ENCODE measurements at regions not wholly inside any gene's neighbourhood (a gene's known extent, or its start where the extent isn't known, plus 50 kb on each side); places are given as distances from the start of the nearest gene placed in this dataset.

DNA sequence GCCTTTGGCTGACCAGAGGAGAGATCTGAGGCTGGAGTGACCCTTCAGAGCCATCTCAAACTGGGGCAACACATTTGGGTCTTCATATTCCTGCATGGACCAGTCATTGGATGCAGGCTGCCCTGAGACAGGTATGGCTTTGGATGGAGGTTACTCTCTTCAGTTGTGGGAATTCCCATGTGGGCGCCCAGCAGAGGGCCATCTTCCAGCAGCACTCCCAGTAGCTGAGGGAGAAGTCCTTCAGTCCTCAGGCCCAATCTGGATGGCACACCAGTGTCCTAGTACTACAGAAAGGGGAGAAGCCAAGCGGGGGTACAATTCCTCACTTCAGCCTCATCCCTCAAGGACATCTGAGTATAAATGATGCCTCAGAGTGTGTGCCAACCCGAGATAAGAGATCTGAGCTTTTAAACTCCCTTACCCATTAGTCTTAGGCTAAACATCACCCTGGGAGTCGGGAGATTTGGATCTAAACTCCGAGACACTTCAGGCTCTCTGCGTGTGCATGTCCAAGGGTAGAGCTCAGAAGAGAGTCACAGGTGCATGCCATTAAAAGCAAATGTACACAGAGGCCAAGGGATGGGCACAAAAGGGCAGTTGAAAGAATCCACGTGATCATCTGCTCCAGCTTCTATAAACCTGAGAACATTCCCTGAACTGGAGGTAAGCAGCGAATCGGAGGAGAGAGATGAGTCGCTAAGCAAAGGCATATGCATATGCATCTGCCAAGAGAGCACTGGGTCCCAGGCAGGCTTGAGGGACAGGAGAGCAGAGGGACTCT, 204.6 kb downstream of the CD83 start:
- no peak for DNase-seq (ENCODE audit: low read depth)

DNA sequence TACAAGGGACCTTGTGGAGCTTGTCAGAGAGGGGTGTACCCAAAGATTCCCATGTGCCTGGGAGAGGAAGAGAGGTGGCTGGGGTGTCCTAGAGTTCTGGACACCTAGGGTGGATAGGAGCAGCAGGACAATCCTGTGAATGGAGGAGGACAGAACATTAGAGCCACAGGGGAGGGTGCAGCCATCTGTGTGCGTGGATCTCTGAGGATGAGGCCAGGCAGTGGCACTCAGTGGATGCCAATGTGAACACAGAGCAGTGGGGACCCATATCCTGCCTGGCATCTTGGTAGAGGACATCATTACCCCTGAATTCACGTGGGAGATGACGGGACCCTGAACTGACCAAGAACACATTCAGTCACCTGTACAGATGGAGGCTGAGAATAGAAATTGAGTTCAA, 205.3 kb downstream of the CD83 start:
- no peak for DNase-seq (ENCODE audit: low read depth)

DNA sequence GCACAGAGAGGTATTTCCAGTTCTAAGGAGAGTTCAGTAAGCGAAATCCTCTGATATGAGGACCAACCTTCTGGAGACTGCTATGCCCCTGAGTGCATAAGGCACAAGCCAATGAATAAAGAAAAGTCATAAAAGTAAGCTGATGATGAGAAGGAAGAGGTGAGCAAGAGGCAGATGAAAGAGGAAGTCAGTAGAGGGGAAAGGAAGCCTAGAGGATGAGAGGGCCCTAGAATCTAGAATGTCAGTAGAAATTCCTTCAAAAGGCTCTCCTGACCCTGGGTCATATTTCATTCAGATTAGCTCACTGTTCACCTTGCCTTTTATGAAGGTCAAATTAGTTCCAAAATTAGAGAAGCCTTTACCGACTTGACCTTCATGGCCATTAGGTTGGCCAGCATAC, 209.2 kb downstream of the CD83 start:
- no peak for DNase-seq (ENCODE audit: low read depth)

DNA sequence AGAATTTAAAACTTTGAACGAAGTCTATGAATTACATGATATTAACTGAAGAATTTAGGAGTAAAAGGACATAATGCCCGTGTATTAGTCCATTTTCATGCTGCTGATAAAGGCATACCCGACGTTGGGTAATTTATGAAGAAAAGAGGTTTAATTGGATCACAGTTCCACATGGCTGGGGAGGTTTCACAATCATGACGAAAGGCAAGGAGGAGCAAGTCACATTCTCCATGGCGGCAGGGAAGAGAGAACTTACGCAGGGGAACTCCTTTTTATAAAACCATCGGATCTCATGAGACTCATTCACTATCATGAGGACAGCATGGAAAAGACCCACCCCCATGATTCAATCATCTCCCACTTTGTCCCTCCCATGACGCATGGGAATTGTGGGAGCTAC, 210.6 kb downstream of the CD83 start:
- no peak for DNase-seq (ENCODE audit: low read depth)

DNA sequence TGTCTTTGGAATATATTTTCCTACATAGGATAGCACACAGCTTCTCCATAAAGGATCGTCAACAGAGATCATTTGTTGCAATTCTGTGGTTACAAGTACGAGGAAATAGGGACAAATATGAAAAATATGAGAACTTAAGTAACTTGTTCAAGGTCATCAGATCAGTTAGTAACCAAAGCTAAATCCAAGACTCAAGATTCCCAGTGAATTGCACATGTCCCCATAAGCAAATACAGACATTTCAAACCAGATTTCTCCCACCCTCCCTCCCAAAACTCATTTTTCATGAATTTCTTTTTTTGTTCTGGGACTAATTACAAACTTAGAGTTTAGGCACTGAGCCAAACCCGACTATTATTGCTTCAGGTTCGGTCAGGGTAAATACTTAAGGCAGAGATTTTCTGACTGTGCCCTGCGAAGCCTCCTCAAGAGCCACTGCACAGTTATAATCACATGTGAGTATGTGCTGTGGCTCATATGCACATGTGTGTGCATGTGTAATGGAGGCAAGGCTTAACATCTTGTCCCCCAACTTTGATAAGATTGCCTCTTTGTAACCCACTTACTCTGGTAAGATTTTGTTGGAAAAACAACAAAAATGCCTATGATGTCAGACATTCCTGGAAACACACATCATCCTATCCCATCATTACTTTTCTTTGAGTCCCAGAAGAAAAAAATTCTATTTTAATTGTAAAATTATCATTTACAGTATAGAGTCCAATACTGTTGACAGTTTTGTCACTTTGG, 216.2 kb downstream of the CD83 start:
- no peak for DNase-seq (ENCODE audit: low read depth)

DNA sequence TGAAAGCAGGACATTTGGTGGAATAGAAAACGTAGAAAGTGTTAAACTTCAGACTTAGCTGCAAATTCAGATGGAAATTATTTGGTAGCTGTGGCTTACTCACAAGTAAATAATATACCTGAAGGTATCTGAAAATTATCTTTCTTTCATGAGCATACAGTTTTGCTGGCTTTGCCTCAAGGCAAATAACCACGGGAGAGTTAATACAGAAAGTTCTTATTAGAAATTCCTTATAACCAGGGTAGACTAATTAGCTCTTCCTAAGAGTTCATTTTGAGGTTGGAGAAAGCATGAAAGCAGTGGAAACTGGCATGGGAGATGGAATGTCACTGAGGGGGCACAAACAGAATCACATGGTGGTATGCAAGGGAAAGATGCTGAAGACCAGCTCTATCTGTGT, 217.5 kb downstream of the CD83 start:
- DNase-seq (ENCODE audit: low read depth): no peak

DNA sequence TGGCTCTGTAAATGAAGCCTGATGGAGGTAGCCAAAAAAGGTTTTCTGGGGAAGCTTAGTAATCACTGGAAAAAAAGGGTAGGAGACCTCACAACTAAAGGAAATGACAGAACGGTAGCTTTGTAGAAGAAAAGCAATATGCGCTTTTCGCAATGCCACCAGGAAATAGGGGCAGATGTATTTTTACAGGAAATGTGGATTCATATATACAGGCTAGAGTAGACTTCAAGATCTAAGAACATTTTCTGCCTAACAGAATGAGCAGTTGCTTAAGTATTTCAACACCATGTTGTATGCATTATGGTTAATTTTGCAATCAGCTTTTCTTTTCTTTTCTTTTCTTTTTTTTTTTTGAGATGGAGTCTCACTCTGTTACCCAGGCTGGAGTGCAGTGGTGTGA, 219.6 kb downstream of the CD83 start:
- no peak for DNase-seq (ENCODE audit: low read depth)

DNA sequence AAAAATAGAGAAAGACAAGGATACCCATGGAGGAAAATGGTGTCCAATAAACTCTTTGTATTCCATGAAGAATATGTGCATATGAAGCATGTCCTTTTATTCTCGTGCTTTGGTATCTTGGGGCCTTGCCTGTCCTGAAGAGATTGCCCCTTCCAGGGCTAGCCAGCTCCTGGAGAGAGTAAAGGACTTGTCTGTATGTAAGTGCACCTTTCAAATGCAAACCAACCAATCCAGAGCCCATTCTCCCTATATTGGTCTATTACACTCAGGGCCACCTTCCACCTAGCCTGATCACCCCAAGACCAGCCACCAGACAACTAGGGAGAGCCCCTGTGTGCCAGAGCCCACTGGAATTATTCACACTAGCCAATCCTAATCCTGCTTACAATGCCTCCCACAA, 221.6 kb downstream of the CD83 start:
- DNase-seq (ENCODE audit: low read depth): no peak

DNA sequence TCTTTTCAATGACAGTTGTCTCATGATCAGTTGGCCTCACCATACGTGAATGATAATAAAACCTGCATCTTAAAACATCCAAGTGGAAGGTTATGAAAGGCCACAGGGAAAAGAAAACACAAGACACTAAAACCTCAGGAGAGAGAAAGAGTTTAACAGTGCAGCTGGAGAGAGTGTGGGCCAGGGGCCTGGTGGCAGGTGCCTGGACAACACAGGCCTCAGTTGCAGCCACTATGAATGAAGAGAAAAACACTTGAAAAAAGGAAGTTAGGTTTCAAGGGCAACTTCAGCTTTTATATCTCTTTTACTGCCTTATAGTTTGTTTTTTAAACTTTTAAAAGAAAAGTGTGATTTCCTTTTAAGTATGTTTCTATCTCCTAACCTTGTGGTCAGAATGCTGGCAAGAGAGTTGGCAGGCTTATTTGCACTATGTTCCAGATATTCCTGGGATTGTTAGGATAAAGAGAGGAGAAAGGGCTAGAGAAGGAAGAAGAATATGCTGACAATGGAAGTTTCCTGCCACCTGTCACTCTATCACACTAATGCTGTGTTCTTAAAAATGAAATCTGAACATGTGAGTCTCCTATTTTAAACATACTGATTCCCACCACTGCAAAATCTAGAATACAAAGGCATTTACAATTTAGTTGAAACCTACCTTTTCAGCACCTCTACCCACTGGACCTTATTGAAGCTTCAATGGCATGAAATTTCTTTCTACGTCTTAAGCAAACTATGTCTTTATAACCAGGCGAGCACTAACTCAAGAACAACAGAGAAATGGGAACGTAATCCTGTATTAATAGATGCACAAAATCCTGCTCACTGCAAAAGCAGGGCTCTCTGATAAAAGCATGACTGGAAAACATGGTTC, 222.4 kb downstream of the CD83 start:
- no peak for DNase-seq (ENCODE audit: low read depth)

DNA sequence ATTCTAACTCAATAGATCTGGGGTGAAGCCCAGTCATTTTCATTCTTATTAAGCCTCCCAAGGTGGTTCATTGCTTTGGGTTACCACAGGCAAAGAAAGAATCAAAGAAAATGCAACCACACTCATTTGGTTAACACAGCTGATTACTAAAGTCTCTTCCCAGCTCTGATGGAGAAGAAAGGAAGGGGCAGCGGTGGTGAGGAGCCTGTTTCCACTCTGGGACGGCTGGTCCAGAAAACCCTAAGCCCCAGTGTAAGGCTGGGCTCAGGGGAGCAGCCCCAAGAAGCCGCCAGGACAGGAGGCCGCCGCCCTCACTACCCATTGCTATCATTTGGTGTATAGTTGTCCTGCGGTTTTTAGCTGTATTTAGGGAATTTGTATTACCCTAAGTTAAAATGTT, 226.9 kb downstream of the CD83 start:
- no peak for DNase-seq (ENCODE audit: low read depth)

DNA sequence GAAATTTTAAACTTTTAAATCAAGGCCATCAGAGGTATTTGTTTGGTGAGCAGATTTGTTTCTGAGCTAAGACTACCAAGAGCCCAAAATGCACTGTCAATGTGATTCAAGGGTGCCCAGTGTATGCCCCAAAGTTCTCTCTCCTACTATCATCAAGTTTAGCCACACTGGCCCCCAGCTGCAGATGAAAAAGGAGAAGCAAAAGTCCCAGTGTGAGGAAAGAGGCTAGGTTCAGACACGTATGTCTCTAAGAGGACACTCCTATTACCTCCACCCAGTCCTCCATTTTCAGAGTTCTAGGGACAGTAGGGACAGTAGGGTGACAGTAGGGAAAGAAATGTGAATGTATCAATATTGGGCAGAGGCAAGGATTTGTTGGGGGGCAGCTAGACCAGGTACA, 230.8 kb downstream of the CD83 start:
- no peak for DNase-seq (ENCODE audit: low read depth)

DNA sequence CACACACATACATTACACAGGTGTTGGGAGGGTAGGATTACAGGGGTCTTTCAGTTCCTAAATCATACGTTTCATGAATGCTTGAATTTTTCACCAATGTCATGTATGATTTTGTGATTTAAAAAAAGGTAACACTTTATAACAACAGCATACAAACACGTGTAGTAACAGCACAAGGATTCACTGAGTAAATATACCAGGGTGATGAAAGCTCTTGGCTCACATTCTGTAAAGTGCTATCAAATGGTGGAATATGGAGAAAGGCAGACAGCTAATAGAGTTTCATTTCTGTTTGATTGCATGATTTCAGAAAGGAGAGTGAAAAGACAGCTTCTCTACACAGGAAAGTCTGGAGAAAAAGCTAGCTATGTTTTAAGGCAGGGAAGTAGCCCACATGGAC, 231.9 kb downstream of the CD83 start:
- DNase-seq (ENCODE audit: low read depth): no peak

DNA sequence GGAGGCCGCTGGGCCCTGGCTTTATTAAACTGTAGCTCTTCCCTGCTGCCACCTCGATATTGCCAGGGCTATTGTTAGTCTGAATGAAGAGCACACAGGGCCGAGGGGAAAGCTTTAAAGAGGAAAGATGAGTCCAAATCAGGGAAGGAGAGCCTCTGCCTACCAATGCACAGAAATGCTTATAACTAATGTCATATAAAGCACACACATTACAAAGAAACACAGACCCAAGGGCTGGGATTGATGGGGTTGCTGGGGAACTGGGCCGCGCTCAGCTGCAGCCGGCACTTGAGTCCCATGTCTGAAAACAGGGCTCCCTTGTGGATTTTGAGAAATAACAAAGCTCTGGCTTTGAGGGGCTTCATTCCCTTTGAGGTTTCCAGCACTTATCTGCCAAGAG, 232.6 kb downstream of the CD83 start:
- no peak for DNase-seq (ENCODE audit: low read depth)

DNA sequence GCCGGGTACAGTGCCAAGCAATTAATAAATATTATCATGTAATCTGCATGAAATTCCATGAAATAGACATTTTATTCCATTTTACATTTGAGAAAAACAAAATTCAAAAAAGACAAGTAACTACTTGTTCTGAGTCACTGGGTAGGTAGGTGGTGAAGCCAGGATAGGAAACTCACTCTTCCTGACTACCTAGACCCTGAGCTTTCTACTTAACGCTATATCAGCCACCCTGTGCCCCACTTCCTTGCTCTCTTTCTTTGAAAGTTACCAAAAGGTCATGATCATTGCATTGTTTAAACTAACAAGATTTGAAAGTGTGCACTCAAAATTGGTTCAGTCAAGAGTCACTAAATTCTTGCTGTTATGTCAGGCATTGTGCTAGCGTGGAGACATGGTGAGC, 235.7 kb downstream of the CD83 start:
- no peak for DNase-seq (ENCODE audit: low read depth)

DNA sequence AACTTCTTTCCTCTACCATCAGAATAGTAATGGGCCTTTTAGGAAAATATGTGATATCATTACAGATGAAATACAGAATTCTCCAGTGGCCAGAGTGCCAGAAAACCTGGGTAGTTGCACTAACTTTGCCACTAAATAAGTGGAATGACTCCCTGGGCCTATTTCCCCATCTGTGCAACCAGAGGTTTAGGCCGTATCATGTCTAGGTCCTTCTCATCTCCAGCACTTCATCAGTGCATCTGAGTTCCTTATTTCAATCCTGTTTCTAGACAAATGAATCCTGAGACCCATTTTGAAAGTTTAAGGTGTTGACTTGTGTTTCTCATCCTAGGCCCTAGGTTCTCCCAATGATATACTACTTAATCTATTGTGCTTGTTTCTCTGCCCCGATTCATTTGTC, 236.2 kb downstream of the CD83 start:
- DNase-seq (ENCODE audit: low read depth): no peak

DNA sequence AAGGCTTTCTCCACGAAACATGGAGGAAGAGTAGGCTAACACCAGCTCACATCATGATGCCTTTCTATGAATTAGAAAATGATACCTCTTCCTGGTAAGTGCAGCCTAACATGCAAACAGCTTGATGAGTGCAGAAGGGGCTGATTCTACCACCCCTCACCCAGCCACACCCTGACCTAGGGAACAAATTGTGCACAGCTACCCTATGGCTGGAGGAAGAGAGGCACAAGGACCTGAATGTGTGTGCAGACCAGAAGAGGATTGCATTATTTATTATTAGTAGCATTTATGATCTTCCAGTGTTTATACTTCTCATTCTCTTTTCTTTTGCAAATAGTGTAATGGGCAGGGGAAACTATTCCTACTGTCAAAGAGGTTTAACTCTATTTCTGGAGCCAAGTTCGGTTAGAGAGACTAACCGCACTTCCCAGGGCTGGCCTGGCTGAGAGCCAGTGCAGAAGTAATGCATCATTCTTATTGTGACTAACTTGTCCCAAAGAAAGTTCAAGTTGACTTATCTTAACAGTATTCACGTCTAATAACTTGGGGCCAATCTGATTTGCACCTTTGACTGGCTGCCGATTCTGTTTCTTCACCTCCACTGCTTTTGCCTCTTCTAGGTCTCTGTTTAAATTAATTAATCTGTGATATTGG, 237.5 kb downstream of the CD83 start:
- DNase-seq (ENCODE audit: low read depth): no peak

DNA sequence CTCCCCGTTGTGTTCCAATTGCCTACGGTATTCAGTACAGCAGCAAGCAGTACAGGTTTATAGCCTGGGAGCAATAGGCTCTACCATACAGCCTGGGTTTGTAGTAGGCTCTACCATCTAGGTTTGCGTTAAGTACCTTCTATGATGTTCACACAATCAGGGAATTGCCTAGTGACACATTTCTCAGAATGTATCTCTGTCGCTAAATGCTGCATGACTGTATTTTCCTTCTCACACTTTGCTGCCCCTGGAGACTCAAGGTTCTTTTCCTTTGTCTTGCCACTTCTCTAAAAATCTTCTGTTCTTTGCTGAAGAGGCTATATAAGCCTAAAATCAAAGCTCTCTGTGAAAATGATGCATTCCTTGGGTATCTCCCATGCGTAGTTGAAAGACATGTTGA, 241.9 kb downstream of the CD83 start:
- DNase-seq (ENCODE audit: low read depth): no peak

DNA sequence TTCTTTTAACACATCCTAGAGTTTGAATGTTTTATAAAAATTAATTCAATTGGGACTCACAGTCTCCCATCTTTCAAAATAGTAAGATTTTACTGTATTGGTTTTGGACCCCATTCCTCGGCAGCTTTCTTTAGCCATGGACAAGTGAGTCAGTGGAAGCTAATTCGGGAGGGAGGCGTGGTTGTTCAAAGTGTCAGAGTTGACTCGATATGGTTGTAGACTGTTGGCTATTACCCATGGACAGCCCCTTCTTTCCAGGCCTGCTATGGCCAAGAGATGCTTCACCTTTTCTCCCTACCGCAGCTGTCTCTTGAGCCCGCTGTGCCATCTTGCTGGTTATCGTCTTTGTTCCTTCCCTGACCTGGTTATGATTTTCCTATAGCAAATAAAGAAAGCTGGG, 243.0 kb downstream of the CD83 start:
- DNase-seq (ENCODE audit: low read depth): no peak

DNA sequence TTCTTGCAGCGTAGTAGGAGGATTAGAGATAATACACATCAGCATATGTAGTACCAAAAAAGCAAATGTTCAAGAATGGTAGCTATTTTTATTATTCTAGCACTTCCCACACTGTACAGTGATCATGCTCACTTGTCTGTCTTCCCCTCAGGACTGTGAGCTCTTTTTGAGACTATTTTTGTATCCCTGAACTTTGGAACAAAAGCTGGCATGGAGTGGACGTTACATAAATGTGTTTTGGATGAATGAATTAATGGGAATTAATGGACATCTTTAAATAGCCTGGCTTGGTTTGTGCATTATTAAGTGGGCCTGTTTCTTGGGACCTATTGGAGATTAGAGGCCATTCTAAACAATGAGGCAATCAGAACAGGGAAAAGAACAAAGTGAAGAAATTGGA, 243.7 kb downstream of the CD83 start:
- no peak for DNase-seq (ENCODE audit: low read depth)

DNA sequence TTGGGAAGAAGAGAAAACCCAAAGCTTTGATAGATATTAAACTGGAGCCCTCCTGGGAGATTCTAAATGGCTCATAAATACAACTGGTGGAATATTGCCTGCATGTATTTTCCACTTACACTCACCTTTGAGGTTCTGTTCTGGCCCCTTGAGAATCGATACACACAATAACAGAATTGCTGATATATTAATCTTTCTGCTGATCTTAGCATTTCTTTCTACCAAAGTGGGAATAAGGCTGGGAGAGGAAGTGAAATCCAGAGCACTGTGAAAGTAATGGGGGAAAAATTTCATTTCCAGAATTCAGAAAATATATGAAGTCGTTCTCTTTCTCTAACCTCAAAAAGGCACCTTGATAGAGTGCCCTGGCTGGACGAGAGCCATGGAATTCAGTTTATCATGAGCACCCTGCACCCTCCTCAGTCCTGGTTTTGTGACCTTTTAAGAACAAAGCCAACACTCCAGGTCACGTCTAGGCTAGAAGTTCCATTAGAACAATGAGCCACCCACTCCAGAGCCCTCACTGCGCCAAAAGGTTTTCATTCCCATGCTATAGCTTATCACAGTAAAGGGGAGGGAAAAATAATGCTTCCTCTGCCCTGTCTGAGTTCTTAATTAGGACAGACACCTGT, 244.5 kb downstream of the CD83 start:
- no peak for DNase-seq (ENCODE audit: low read depth)

DNA sequence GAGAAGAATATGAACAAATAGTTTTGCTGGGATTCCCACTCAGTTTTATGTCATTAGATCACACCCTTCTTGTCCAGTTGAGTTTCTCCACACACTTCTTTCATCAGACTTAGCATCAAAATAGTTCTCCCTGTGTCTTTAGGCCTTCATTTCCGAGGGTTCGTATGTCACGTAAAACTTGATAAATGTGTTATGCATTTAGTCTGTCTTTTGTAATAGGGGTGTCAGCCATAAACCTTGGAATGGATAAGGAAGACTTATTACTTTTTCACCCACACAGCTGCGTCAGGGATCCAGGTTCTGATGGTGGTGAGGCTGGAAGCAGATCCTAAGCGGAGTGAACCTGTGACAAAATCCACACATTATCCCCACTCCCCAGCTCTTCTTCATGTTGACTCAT, 246.8 kb downstream of the CD83 start:
- DNase-seq (ENCODE audit: low read depth): no peak

DNA sequence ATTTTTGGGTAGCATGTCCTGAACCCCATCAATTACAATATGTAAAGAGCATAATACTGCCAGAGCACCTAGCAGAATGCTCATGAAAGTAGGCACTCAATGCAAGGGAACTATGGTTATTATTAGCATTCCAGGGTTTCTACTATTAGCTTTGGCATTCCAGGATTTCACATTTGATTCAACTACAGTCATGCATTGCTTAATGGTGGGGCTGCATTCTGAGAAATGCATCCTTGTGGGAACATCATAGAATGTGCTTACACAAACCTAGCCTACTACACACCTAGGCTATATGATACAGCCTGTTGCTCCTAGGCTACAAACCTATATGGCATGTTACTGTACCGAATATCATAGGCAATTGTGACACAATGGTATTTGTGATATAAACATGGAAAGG, 247.8 kb downstream of the CD83 start:
- no peak for DNase-seq (ENCODE audit: low read depth)

All from HS-5 (cell line).